Mesenchymal stem cell (in vitro differentiated cells and primary cell): ENCODE measurements at regions not wholly inside any gene's neighbourhood (a gene's known extent, or its start where the extent isn't known, plus 50 kb on each side); places are given as distances from the start of the nearest gene placed in this dataset. TPM values are rescaled to one million over a fixed set of nuclear protein-coding genes. Genes with fewer than 3 reads are reported as not detected.
"Not testable (repeated sequence)": the region's sequence is repeated elsewhere in the genome, so short reads cannot be mapped to it uniquely, and the experiment has no call there.

Experiments used
- DNase-seq: peaks from one replicate; pipeline ENCODE4 v3.0.0-alpha.2; 2013
- H2AFZ ChIP-seq: one replicate; pipeline ENCODE4 v1.6.1; 2013; ENCODE audit warnings: low read depth, mild to moderate bottlenecking, control low read depth, inconsistent platforms, low read length, moderate library complexity
- H2AK5ac ChIP-seq: 2 replicates; pipeline ENCODE4 v1.6.1; 2013; ENCODE audit warnings: low read length, moderate library complexity, mild to moderate bottlenecking, inconsistent platforms; ENCODE audit not compliant: severe bottlenecking
- H2BK120ac ChIP-seq: one replicate; pipeline ENCODE4 v1.6.1; 2013; ENCODE audit warnings: low read depth, mild to moderate bottlenecking, inconsistent platforms, low read length, moderate library complexity
- H2BK12ac ChIP-seq, 2 experiments: one replicate each; pipeline ENCODE4 v1.6.1; 2013; ENCODE audit warnings: inconsistent platforms in 2 of 2, low read length in 2 of 2, mild to moderate bottlenecking in 2 of 2, moderate library complexity in 2 of 2, control low read depth in 1 of 2
- H2BK15ac ChIP-seq: one replicate; pipeline ENCODE4 v1.6.1; 2013; ENCODE audit warnings: mild to moderate bottlenecking, low read depth, inconsistent platforms; ENCODE audit not compliant: poor library complexity, severe bottlenecking
- H2BK5ac ChIP-seq: 2 replicates; pipeline ENCODE4 v1.6.1; 2013; ENCODE audit warnings: low read depth, mild to moderate bottlenecking, low read length, control low read depth, inconsistent platforms; ENCODE audit not compliant: poor library complexity, severe bottlenecking
- H3K14ac ChIP-seq, 2 experiments: one replicate each; pipeline ENCODE4 v1.6.1; 2013; ENCODE audit warnings: inconsistent platforms in 2 of 2, low read length in 2 of 2, control low read depth in 1 of 2, mild to moderate bottlenecking in 1 of 2, moderate library complexity in 1 of 2
- H3K18ac ChIP-seq, 2 experiments: one replicate each; pipeline ENCODE4 v1.6.1; 2013; ENCODE audit warnings: inconsistent platforms in 2 of 2, low read length in 2 of 2, control low read depth in 1 of 2, low read depth in 1 of 2, mild to moderate bottlenecking in 1 of 2
- H3K23ac ChIP-seq, 2 experiments: one replicate each; pipeline ENCODE4 v1.6.1; 2013; ENCODE audit warnings: inconsistent platforms in 2 of 2, low read length in 2 of 2, mild to moderate bottlenecking in 2 of 2, moderate library complexity in 2 of 2, control low read depth in 1 of 2
- H3K27ac ChIP-seq: 2 replicates; pipeline ENCODE4 v1.5.1; 2013; ENCODE audit warnings: mild to moderate bottlenecking, moderate library complexity, low read length, control low read depth, inconsistent platforms; ENCODE audit not compliant: poor library complexity, severe bottlenecking
- H3K27me3 ChIP-seq, 2 experiments: 2 replicates each; pipeline versions ENCODE4 v1.6.1 to v1.7.0; 2013; ENCODE audit warnings: low read length in 2 of 2, mild to moderate bottlenecking in 2 of 2, moderate library complexity in 2 of 2, control low read depth in 1 of 2, inconsistent platforms in 1 of 2; ENCODE audit not compliant: control insufficient read depth in 1 of 2, insufficient read depth in 1 of 2
- H3K36me3 ChIP-seq, 2 experiments: 2 replicates each; pipeline versions ENCODE4 v1.6.1 to v1.7.0; 2013; ENCODE audit warnings: low read length in 2 of 2, control low read depth in 1 of 2, inconsistent platforms in 1 of 2, low read depth in 1 of 2, mild to moderate bottlenecking in 1 of 2; ENCODE audit not compliant: insufficient read depth in 2 of 2, control insufficient read depth in 1 of 2
- H3K4ac ChIP-seq, 2 experiments: one replicate each; pipeline ENCODE4 v1.6.1; 2013; ENCODE audit warnings: inconsistent platforms in 2 of 2, low read length in 2 of 2, mild to moderate bottlenecking in 2 of 2, moderate library complexity in 2 of 2, control low read depth in 1 of 2, low read depth in 1 of 2
- H3K4me1 ChIP-seq: 2 replicates; pipeline ENCODE4 v1.6.1; 2013; ENCODE audit warnings: low read depth, low read length, control low read depth; ENCODE audit not compliant: control insufficient read depth, insufficient read depth
- H3K4me2 ChIP-seq: 2 replicates; pipeline ENCODE4 v1.6.1; 2013; ENCODE audit warnings: low read length, mild to moderate bottlenecking, inconsistent platforms; ENCODE audit not compliant: poor library complexity, severe bottlenecking
- H3K4me3 ChIP-seq, 2 experiments: 2 replicates each; pipeline versions ENCODE4 v1.5.1 to v1.7.0; 2013; ENCODE audit warnings: low read length in 2 of 2, mild to moderate bottlenecking in 2 of 2, control low read depth in 1 of 2, low read depth in 1 of 2; ENCODE audit not compliant: insufficient read depth in 1 of 2
- H3K79me1 ChIP-seq: replicated peaks from 2 replicates; pipeline ENCODE4 v1.6.1; 2013; ENCODE audit warnings: mild to moderate bottlenecking, control low read depth, low read length, inconsistent platforms; ENCODE audit not compliant: poor library complexity, severe bottlenecking
- H3K9ac ChIP-seq: 2 replicates; pipeline ENCODE4 v1.7.0; 2013; ENCODE audit warnings: mild to moderate bottlenecking, low read length, moderate library complexity
- H3K9me3 ChIP-seq: 2 replicates; pipeline ENCODE4 v1.7.0; 2013; ENCODE audit warnings: mild to moderate bottlenecking, low read length; ENCODE audit not compliant: control insufficient read depth
- H4K8ac ChIP-seq: one replicate; pipeline ENCODE4 v1.6.1; 2013; ENCODE audit warnings: inconsistent platforms, mild to moderate bottlenecking, low read length, moderate library complexity
- H4K91ac ChIP-seq: one replicate; pipeline ENCODE4 v1.6.1; 2013; ENCODE audit warnings: mild to moderate bottlenecking, low read length, inconsistent platforms
- WGBS: methylation state at CpG from one replicate; pipeline ENCODE4 v1.1.7; 2013; ENCODE audit warnings: mixed read lengths; 5-methylcytosine and 5-hydroxymethylcytosine counted together
- small RNA-seq: library from polyadenylated mRNA; stranded (forward); fragments of <200 nt; extraction: miRNeasy Mini kit (QIAGEN cat#:217004); gene quantifications from one replicate; pipeline ENCODE3, GENCODE V24; 2013; ENCODE audit warnings: low read depth

DNA sequence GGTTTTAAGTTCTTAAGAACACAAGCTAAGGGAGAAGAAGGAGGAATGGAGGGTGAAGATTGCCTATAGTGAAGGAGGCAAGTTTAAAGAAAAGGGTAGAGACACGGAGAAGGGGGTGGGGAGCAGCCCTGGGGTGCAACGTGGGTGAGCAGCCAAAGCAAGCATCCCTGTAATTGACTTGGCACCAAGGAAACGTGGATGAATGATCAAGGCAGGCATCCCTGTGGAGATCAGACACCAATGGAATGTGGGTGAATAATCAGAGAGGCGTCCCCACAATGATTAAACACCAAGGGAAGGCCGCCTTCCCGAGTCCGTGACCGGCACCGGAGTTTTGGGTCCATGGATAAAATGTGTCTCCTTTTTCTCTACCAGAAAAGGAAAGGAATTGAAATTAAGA is 58.4 kb upstream of the CCDC90B start:
- not testable (repeated sequence) for DNase-seq, H2BK120ac ChIP-seq, H3K18ac ChIP-seq, H3K9ac ChIP-seq, H3K9me3 ChIP-seq, H2AFZ ChIP-seq, H3K23ac ChIP-seq, H2BK15ac ChIP-seq, H3K4ac ChIP-seq, H3K27ac ChIP-seq, H3K79me1 ChIP-seq, H3K14ac ChIP-seq, H4K8ac ChIP-seq, H3K4me3 ChIP-seq, H3K36me3 ChIP-seq, H3K27me3 ChIP-seq, H3K4me1 ChIP-seq, H3K4me2 ChIP-seq, H4K91ac ChIP-seq, H2AK5ac ChIP-seq, H2BK12ac ChIP-seq, H2BK5ac ChIP-seq
- WGBS = 85% methylated on average over 8 of the region's 9 CpGs

GRCh38 chr11:83336993-83337392 is 50.8 kb upstream of the CCDC90B start:
- Histone ChIP-seq H3K4me2 (no peak overlapping the region), H2BK15ac (no peak overlapping the region), H3K4ac (no peak overlapping the region), H2AK5ac (no peak overlapping the region), H3K27ac (no peak overlapping the region), H3K18ac (no peak overlapping the region), H4K8ac (no peak overlapping the region), H3K9ac (no peak overlapping the region), H3K23ac (no peak overlapping the region), H2AFZ (no peak overlapping the region), H3K14ac (no peak overlapping the region), H3K9me3 (no peaks in the 10 kb centered on the region), H3K4me3 (no peak overlapping the region), H3K27me3 (no peaks in the 10 kb centered on the region), H3K4me1 (no peaks in the 10 kb centered on the region), H2BK120ac (no peak overlapping the region), H4K91ac (no peak overlapping the region), H2BK5ac (no peak overlapping the region), H3K79me1 (no peaks in the 10 kb centered on the region), H3K36me3 (no peaks in the 10 kb centered on the region), H2BK12ac (no peak overlapping the region)
- WGBS = 32% methylated on average over 1 of the region's 1 CpG
- no peak for DNase-seq

Small RNA genes in the stretch of these regions (small RNA-seq; reads per million reads assigned to genes)
- gene RF01974 = not detected
